Lung (tissue), 11 donors: ENCODE measurements at regions not wholly inside any gene's neighbourhood (a gene's known extent, or its start where the extent isn't known, plus 50 kb on each side); places are given as distances from the start of the nearest gene placed in this dataset.

Experiments used
- ATAC-seq: fragments of 200-7000 bp; cut with Tn5 transposase; one replicate; pipeline ENCODE4 v1.9.1; 2020; ENCODE audit warnings: moderate number of reproducible peaks; ENCODE audit not compliant: insufficient read depth, low FRiP score
- DNase-seq, 3 donors: peaks; one replicate each; pipeline ENCODE4 v3.0.0-alpha.2; 2013 to 2017
- H3K27ac ChIP-seq, 2 donors: one replicate each; pipeline ENCODE4 v1.5.1; 2013; ENCODE audit warnings: mild to moderate bottlenecking in 2 of 2, moderate library complexity in 2 of 2, control low read depth in 1 of 2, inconsistent platforms in 1 of 2, low read depth in 1 of 2, low read length in 1 of 2
- H3K27me3 ChIP-seq, 3 donors: one replicate each; pipeline ENCODE4 v1.5.1; 2013; ENCODE audit warnings: low read length in 2 of 3; ENCODE audit not compliant: control insufficient read depth in 3 of 3, insufficient read depth in 3 of 3
- H3K36me3 ChIP-seq, 4 donors: one replicate each; pipeline ENCODE4 v1.5.1; 2013; ENCODE audit warnings: low read length in 4 of 4, mild to moderate bottlenecking in 1 of 4, moderate library complexity in 1 of 4; ENCODE audit not compliant: control insufficient read depth in 4 of 4, insufficient read depth in 4 of 4
- H3K4me1 ChIP-seq, 5 donors: one replicate each; pipeline ENCODE4 v1.5.1; 2013; ENCODE audit warnings: low read length in 5 of 5, mild to moderate bottlenecking in 2 of 5, moderate library complexity in 1 of 5; ENCODE audit not compliant: control insufficient read depth in 5 of 5, insufficient read depth in 5 of 5
- H3K4me3 ChIP-seq: one replicate; pipeline ENCODE4 v1.5.1; 2013; ENCODE audit warnings: mild to moderate bottlenecking, control low read depth, moderate library complexity
- H3K9ac ChIP-seq, 2 donors: one replicate each; pipeline ENCODE4 v1.5.1; 2013; ENCODE audit warnings: low read length in 2 of 2, control low read depth in 1 of 2; ENCODE audit not compliant: insufficient read depth in 1 of 2
- H3K9me3 ChIP-seq, 4 donors: one replicate each; pipeline ENCODE4 v1.5.1; 2013; ENCODE audit warnings: low read length in 3 of 4, mild to moderate bottlenecking in 1 of 4, moderate library complexity in 1 of 4; ENCODE audit not compliant: control insufficient read depth in 4 of 4, insufficient read depth in 3 of 4
- CTCF ChIP-seq: IDR thresholded peaks from 2 replicates; pipeline ENCODE4 v1.5.1; 2012; ENCODE audit warnings: mild to moderate bottlenecking; ENCODE audit errors: control extremely low read depth, extremely low read depth
- WGBS, 2 donors: extraction: QIAGEN DNeasy Blood & Tissue Kit; methylation state at CpG; one replicate each; pipeline ENCODE4 v1.1.7; 2013; 5-methylcytosine and 5-hydroxymethylcytosine counted together
- donor health status: control.
- donor health status: control.
- donor health status: Bipolar disorder and iron deficiency.
- donor health status: healthy.
- donor health status: DM: yes; HTN: yes; CAD: no.

- Histone ChIP-seq H3K36me3 (no peaks in the 10 kb centered on the region), H3K9ac (no peak overlapping the region), H3K4me1 (no peaks in the 10 kb centered on the region), H3K4me3 (no peak overlapping the region), H3K9me3 (peaks cover 0 to 4% (median 0%) of the 10 kb centered on the region in 4 donors), H3K27me3 (peaks cover 0 to 3% (median 0%) of the 10 kb centered on the region in 3 donors), H3K27ac (no peak overlapping the region)
- DNase-seq = no peak
- ATAC-seq = no peak
- 78 to 87% methylated on average over 4 to 5 of the region's 5 CpGs for WGBS, 2 donors
- no peak for TF ChIP-seq CTCF
These were observed 89.4 kb downstream of the BARX1 start for GRCh38 chr9:93865716-93866115.

DNA sequence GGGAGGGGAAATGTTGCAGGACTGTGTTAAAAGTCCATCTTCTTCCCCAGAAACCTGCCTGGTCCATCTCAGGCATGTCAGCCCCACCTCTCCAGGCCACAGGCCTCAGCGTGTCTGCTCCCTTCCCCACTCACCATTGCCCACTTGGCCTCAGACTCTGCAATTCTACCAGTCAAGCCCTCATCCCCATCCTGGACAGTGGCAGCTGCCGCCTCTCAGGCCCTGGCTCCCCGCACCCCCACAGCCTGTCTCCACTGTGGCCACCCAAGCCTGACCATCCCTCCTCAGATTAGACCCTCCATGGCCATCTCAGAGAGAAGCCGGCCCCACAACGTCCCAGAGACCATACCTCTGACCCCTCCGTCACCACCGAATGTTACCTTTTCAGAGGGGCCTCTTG, 89.9 kb downstream of the BARX1 start:
- ATAC-seq = no peak

DNA sequence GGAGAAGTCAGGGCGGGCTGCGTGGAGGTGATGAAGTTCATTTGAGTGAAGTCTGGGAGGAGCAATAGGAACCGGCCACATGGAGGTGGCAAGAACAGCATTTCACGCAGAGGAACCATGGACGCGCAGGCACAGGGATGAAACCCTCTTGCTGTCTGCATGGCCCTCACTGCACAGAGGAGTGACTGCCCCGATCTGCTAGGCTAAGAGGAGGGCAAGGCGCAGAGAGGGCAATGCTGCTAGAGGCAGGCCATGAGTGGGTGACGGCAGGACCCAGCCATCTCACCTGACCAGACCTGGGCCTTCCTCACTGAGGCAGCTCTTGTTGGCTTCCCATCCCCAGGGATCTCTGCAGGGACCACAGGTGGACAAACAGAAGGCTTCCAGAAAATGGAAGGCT, 90.3 kb downstream of the BARX1 start:
- Histone ChIP-seq H3K9ac (no peak overlapping the region), H3K4me3 (no peak overlapping the region), H3K9me3 (peaks cover 0 to 5% (median 0%) of the 10 kb centered on the region in 4 donors), H3K4me1 (no peaks in the 10 kb centered on the region), H3K27ac (no peak overlapping the region), H3K27me3 (peaks cover 0 to 8% (median 3%) of the 10 kb centered on the region in 3 donors), H3K36me3 (no peaks in the 10 kb centered on the region)
- DNase-seq = no peak
- 88 to 92% methylated on average over 9 of the region's 9 CpGs for WGBS, 2 donors
- ATAC-seq = no peak
- no peak for TF ChIP-seq CTCF

More for the DNA sequence above, 89.9 kb downstream of the BARX1 start:
- WGBS, 2 donors = 89 to 92% methylated on average over 7 of the region's 7 CpGs
- H3K27me3 ChIP-seq = peaks cover 0 to 4% (median 3%) of the 10 kb centered on the region in 3 donors
- no peak for TF ChIP-seq CTCF
- H3K4me3 ChIP-seq = no peak overlapping the region
- H3K27ac ChIP-seq = no peak overlapping the region
- no peak for DNase-seq
- no peaks in the 10 kb centered on the region for H3K36me3 ChIP-seq
- H3K9me3 ChIP-seq = peaks cover 0 to 5% (median 0%) of the 10 kb centered on the region in 4 donors
- H3K9ac ChIP-seq = no peak overlapping the region
- no peaks in the 10 kb centered on the region for H3K4me1 ChIP-seq

DNA sequence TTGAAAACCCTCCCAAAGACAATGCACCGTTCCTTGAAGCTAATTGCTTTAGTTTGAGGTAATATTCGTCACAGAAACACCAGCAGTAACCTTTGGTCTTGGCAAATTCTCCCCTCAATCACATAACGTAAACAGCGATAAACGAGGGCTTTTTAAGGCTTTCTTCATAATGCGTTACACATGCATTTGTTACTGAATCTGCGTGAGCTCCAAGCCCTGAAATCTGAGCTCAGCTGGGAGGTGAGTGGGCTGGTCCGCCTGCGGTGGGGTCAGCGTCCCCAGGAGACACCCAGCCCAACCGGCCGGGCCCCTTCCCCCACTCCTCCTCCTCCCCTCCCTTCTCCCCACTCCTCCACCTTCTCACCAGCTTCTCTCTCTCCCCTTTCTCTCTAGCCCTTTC, 91.1 kb downstream of the BARX1 start:
- H3K27ac ChIP-seq = no peak overlapping the region
- H3K9me3 ChIP-seq = peaks cover 0 to 5% (median 0%) of the 10 kb centered on the region in 4 donors
- ATAC-seq (no peak), DNase-seq (peak in 1 of 3 donors; percentile 36)
- peaks cover 0 to 9% (median 3%) of the 10 kb centered on the region in 3 donors for H3K27me3 ChIP-seq
- H3K4me3 ChIP-seq = no peak overlapping the region
- no peak overlapping the region for H3K9ac ChIP-seq
- H3K36me3 ChIP-seq = no peaks in the 10 kb centered on the region
- no peaks in the 10 kb centered on the region for H3K4me1 ChIP-seq
- WGBS, 2 donors = 32 to 42% methylated on average over 12 of the region's 12 CpGs
- no peak for TF ChIP-seq CTCF
